SK-N-SH (cell line): ENCODE measurements at regions not wholly inside any gene's neighbourhood (a gene's known extent, or its start where the extent isn't known, plus 50 kb on each side); places are given as distances from the start of the nearest gene placed in this dataset.

ENCODE experiments used
- CHD2 ChIP-seq: fragments of 150-350 bp; IDR thresholded peaks from 2 replicates; pipeline ENCODE4 v1.6.1; 2018; ENCODE audit warnings: low read length; ENCODE audit not compliant: partially characterized antibody
- CTCF ChIP-seq: fragments of 200-600 bp; sonication (generic); IDR thresholded peaks from 2 replicates; pipeline ENCODE4 v1.6.1; 2017; ENCODE audit warnings: antibody characterized with exemption, mild to moderate bottlenecking, moderate library complexity
- ELF1 ChIP-seq: IDR thresholded peaks from 2 replicates; pipeline ENCODE4 v1.4.0; 2012
- EZH2phosphoT487 ChIP-seq: fragments of 200-600 bp; sonication (generic); IDR thresholded peaks from 2 replicates; pipeline ENCODE4 v1.6.1; 2017; ENCODE audit warnings: low read depth, mixed run types, mild to moderate bottlenecking, antibody characterized with exemption, moderate library complexity, borderline replicate concordance
- FOSL2 ChIP-seq: IDR thresholded peaks from 2 replicates; pipeline ENCODE4 v1.4.0; 2012; ENCODE audit warnings: low read depth, mild to moderate bottlenecking, moderate library complexity, borderline replicate concordance
- GABPA ChIP-seq: IDR thresholded peaks from 2 replicates; pipeline ENCODE4 v1.4.0; 2012; ENCODE audit warnings: low read depth, mild to moderate bottlenecking
- NRF1 ChIP-seq: IDR thresholded peaks from 2 replicates; pipeline ENCODE4 v1.6.1; 2012; ENCODE audit warnings: low read depth, mild to moderate bottlenecking, low read length
- POLR2AphosphoS5 ChIP-seq: IDR thresholded peaks from 2 replicates; pipeline ENCODE4 v1.6.1; 2012; ENCODE audit warnings: low read depth, low read length
- RAD21 ChIP-seq: IDR thresholded peaks from 2 replicates; pipeline ENCODE4 v1.6.1; 2012; ENCODE audit warnings: mild to moderate bottlenecking, low read length
- RCOR1 ChIP-seq: fragments of 150-350 bp; IDR thresholded peaks from 2 replicates; pipeline ENCODE4 v1.6.1; 2017; ENCODE audit warnings: antibody characterized with exemption, low read length
- REST ChIP-seq: IDR thresholded peaks from 2 replicates; pipeline ENCODE4 v1.6.1; 2012; ENCODE audit warnings: mild to moderate bottlenecking, low read depth, low read length, moderate library complexity
- TAF1 ChIP-seq: IDR thresholded peaks from 2 replicates; pipeline ENCODE4 v1.6.1; 2012; ENCODE audit warnings: low read depth, mild to moderate bottlenecking, low read length, moderate library complexity, borderline replicate concordance
- USF2 ChIP-seq: fragments of 150-350 bp; IDR thresholded peaks from 2 replicates; pipeline ENCODE4 v1.6.1; 2017; ENCODE audit warnings: antibody characterized with exemption, low read length, low read depth, borderline replicate concordance

- no peak for TF ChIP-seq RCOR1
- no peak for TF ChIP-seq CHD2
- no peak for TF ChIP-seq CTCF
- no peak for TF ChIP-seq GABPA
- TF ChIP-seq POLR2AphosphoS5: no peak
- no peak for TF ChIP-seq RAD21
- no peak for TF ChIP-seq ELF1
- no peak for TF ChIP-seq FOSL2
- TF ChIP-seq TAF1: no peak
- no peak for TF ChIP-seq USF2
- no peak for TF ChIP-seq REST
- TF ChIP-seq EZH2phosphoT487: no peak
- TF ChIP-seq NRF1: no peak
These were observed 84.5 kb upstream of the POU3F1 start for GRCh38 chr1:38131024-38131585.
